ENCODE measurements at regions not wholly inside any gene's neighbourhood (a gene's known extent, or its start where the extent isn't known, plus 50 kb on each side); places are given as distances from the start of the nearest gene placed in this dataset.
"Not testable (repeated sequence)": the region's sequence is repeated elsewhere in the genome, so short reads cannot be mapped to it uniquely, and the experiment has no call there.

- FAIRE-seq, result no peak
- DNase-seq (ENCODE audit: low spot score), result no peak
These were observed 145.4 kb upstream of the KITLG start for GRCh38 chr12:88725592-88726143.

- no peak for DNase-seq (ENCODE audit: low spot score)
- no peak for FAIRE-seq
These were observed 142.9 kb upstream of the KITLG start for GRCh38 chr12:88723219-88723618.

GRCh38 chr12:88720785-88721650 is 140.7 kb upstream of the KITLG start:
- FAIRE-seq (no peak), DNase-seq (ENCODE audit: low spot score) (no peak)

GRCh38 chr12:88720231-88720630 is 140.0 kb upstream of the KITLG start:
- DNase-seq (ENCODE audit: low spot score) (no peak), FAIRE-seq (no peak)

GRCh38 chr12:88717188-88717587 is 136.9 kb upstream of the KITLG start:
- DNase-seq (ENCODE audit: low spot score), result no peak
- no peak for FAIRE-seq

- no peak for FAIRE-seq
These were observed 136.0 kb upstream of the KITLG start for GRCh38 chr12:88716240-88716639.

GRCh38 chr12:88715673-88716072 is 135.4 kb upstream of the KITLG start:
- no peak for DNase-seq (ENCODE audit: low spot score)
- FAIRE-seq, result no peak

More at GRCh38 chr12:88716240-88716639, 136.0 kb upstream of the KITLG start:
- DNase-seq (ENCODE audit: low spot score), result no peak

- not testable (repeated sequence) for DNase-seq (ENCODE audit: low spot score); FAIRE-seq
These were observed 134.1 kb upstream of the KITLG start for GRCh38 chr12:88714263-88714882.

- no peak for FAIRE-seq
These were observed 127.5 kb upstream of the KITLG start for GRCh38 chr12:88707800-88708199.

GRCh38 chr12:88706286-88706685 is 126.0 kb upstream of the KITLG start:
- DNase-seq (ENCODE audit: low spot score) (no peak), FAIRE-seq (no peak)

More at GRCh38 chr12:88707800-88708199, 127.5 kb upstream of the KITLG start:
- no peak for DNase-seq (ENCODE audit: low spot score)

GRCh38 chr12:88703790-88704189 is 123.5 kb upstream of the KITLG start:
- no peak for FAIRE-seq
- DNase-seq (ENCODE audit: low spot score), result no peak

- DNase-seq (ENCODE audit: low spot score), result no peak
- FAIRE-seq, result no peak
These were observed 118.2 kb upstream of the KITLG start for GRCh38 chr12:88698471-88698870.

GRCh38 chr12:88693837-88694445 is 113.7 kb upstream of the KITLG start:
- FAIRE-seq, result no peak

GRCh38 chr12:88691811-88692210 is 111.5 kb upstream of the KITLG start:
- no peak for FAIRE-seq

More at GRCh38 chr12:88693837-88694445, 113.7 kb upstream of the KITLG start:
- no peak for DNase-seq (ENCODE audit: low spot score)

GRCh38 chr12:88684610-88685009 is 104.3 kb upstream of the KITLG start:
- DNase-seq (ENCODE audit: low spot score), result no peak
- no peak for FAIRE-seq

More at GRCh38 chr12:88691811-88692210, 111.5 kb upstream of the KITLG start:
- no peak for DNase-seq (ENCODE audit: low spot score)

GRCh38 chr12:88684170-88684569 is 103.9 kb upstream of the KITLG start:
- FAIRE-seq, result no peak
- DNase-seq (ENCODE audit: low spot score), result no peak

GRCh38 chr12:88683628-88684027 is 103.4 kb upstream of the KITLG start:
- DNase-seq (ENCODE audit: low spot score), result no peak
- no peak for FAIRE-seq

GRCh38 chr12:88681271-88681670 is 101.0 kb upstream of the KITLG start:
- FAIRE-seq (no peak), DNase-seq (ENCODE audit: low spot score) (no peak)

- no peak for FAIRE-seq
- DNase-seq (ENCODE audit: low spot score), result no peak
These were observed 97.2 kb upstream of the KITLG start for GRCh38 chr12:88677464-88677863.

GRCh38 chr12:88667615-88668014 is 87.3 kb upstream of the KITLG start:
- DNase-seq (ENCODE audit: low spot score); FAIRE-seq: not testable (repeated sequence)

GRCh38 chr12:88665071-88665470 is 84.8 kb upstream of the KITLG start:
- DNase-seq (ENCODE audit: low spot score) (no peak), FAIRE-seq (no peak)

GRCh38 chr12:88662961-88663360 is 82.7 kb upstream of the KITLG start:
- FAIRE-seq (no peak), DNase-seq (ENCODE audit: low spot score) (no peak)

Data from urothelium cell line (cell line).